ENCODE measurements at regions not wholly inside any gene's neighbourhood (a gene's known extent, or its start where the extent isn't known, plus 50 kb on each side); places are given as distances from the start of the nearest gene placed in this dataset.

DNA sequence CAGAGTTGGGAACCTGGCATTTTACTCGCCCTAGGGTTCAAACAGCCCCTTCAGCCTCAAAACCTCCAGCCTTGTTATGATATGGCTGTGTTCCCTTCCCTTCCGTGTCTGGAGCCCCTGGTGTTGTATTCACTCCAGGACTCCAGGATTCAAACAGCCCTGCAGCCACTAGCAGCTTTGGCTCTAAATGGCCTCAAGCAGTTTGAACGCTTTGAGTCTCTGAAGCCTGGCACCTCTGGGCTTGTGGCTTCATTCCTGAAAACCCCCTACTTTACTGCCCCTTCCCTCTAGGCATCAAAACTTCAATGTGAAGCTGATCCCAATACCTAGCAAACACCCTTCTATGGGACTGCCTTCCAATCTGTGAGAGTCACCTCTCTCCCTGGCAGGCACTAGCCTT, 67.9 kb upstream of the RMST start:
- Mint-ChIP-seq H3K4me1 (peaks cover 37% of the 10 kb centered on the region), H3K27ac (no peak overlapping the region), H3K4me3 (no peak overlapping the region), H3K27me3 (ENCODE audit: low read depth) (no peaks in the 10 kb centered on the region), H3K9me3 (peaks cover 8% of the 10 kb centered on the region), H3K36me3 (peaks cover 6% of the 10 kb centered on the region; the same call in 1 of the 2 replicates)
- ChIA-PET CTCF (interaction anchor here (1.4 kb wide), 1 partner anchor 9 kb away, joined by 5 read pairs; no protein-coding TSS in a partner anchor), POLR2A (no interaction called here)
- ATAC-seq (no peak), DNase-seq (ENCODE audit: low spot score) (no peak)
- TF ChIP-seq, protein P1, sequence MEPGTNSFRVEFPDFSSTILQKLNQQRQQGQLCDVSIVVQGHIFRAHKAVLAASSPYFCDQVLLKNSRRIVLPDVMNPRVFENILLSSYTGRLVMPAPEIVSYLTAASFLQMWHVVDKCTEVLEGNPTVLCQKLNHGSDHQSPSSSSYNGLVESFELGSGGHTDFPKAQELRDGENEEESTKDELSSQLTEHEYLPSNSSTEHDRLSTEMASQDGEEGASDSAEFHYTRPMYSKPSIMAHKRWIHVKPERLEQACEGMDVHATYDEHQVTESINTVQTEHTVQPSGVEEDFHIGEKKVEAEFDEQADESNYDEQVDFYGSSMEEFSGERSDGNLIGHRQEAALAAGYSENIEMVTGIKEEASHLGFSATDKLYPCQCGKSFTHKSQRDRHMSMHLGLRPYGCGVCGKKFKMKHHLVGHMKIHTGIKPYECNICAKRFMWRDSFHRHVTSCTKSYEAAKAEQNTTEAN (CRISPR knock-in tag; IDR thresholded peaks at IDR 0.05): no peak
- TF ChIP-seq ZNF396 (CRISPR knock-in tag; IDR thresholded peaks at IDR 0.05; ENCODE audit: borderline replicate concordance): no peak
- no peak for TF ChIP-seq ZNF263 (CRISPR knock-in tag; IDR thresholded peaks at IDR 0.05; ENCODE audit: low read depth)
- TF ChIP-seq, protein P2, sequence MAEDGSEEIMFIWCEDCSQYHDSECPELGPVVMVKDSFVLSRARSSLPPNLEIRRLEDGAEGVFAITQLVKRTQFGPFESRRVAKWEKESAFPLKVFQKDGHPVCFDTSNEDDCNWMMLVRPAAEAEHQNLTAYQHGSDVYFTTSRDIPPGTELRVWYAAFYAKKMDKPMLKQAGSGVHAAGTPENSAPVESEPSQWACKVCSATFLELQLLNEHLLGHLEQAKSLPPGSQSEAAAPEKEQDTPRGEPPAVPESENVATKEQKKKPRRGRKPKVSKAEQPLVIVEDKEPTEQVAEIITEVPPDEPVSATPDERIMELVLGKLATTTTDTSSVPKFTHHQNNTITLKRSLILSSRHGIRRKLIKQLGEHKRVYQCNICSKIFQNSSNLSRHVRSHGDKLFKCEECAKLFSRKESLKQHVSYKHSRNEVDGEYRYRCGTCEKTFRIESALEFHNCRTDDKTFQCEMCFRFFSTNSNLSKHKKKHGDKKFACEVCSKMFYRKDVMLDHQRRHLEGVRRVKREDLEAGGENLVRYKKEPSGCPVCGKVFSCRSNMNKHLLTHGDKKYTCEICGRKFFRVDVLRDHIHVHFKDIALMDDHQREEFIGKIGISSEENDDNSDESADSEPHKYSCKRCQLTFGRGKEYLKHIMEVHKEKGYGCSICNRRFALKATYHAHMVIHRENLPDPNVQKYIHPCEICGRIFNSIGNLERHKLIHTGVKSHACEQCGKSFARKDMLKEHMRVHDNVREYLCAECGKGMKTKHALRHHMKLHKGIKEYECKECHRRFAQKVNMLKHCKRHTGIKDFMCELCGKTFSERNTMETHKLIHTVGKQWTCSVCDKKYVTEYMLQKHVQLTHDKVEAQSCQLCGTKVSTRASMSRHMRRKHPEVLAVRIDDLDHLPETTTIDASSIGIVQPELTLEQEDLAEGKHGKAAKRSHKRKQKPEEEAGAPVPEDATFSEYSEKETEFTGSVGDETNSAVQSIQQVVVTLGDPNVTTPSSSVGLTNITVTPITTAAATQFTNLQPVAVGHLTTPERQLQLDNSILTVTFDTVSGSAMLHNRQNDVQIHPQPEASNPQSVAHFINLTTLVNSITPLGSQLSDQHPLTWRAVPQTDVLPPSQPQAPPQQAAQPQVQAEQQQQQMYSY (CRISPR knock-in tag; IDR thresholded peaks at IDR 0.05): no peak
- TF ChIP-seq ZNF425 (CRISPR knock-in tag; conservative IDR thresholded peaks at IDR 0.05): no peak
- no peak for TF ChIP-seq EMX1 (CRISPR knock-in tag; IDR thresholded peaks at IDR 0.05)
- no peak for TF ChIP-seq FOXP1 (CRISPR knock-in tag; IDR thresholded peaks at IDR 0.05; ENCODE audit: borderline replicate concordance)
- TF ChIP-seq TP53 (CRISPR knock-in tag; IDR thresholded peaks at IDR 0.05): no peak
- TF ChIP-seq HMGA2 (CRISPR knock-in tag; IDR thresholded peaks at IDR 0.05): no peak
- no peak for TF ChIP-seq MYBL2 (CRISPR knock-in tag; IDR thresholded peaks at IDR 0.05)

DNA sequence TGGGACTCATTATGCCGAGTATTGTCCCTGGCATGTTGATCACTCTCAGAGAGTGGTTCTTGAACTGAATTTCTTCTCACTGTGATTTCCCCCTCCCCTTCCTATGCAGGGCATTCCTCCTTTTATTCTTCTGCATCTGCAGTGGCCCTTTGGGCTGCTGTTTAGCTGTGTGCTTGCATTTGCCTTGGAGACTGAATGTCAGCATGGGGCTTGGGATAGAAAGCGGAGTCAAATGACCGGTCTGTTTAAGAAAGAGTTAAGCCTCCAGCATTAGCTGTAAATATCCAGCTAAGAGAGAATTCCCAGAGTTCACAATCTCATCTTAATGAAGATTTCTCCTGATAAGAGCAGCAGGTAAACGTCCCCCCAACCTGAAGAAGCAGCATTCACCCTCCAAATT, 65.6 kb upstream of the RMST start:
- peak; percentile 98 for ATAC-seq
- Mint-ChIP-seq H3K27me3 (ENCODE audit: low read depth) (no peaks in the 10 kb centered on the region), H3K4me3 (no peak overlapping the region), H3K9me3 (peaks cover 8% of the 10 kb centered on the region), H3K36me3 (peaks cover 6% of the 10 kb centered on the region; the same call in 1 of the 2 replicates), H3K4me1 (peaks cover 37% of the 10 kb centered on the region), H3K27ac (peak overlapping the region; percentile 99)
- POLR2A ChIA-PET: no interaction called here
- DNase-seq (ENCODE audit: low spot score): peak; percentile 46
- CTCF ChIA-PET: interaction anchor here (0.9 to 2.5 kb wide), 3 partner anchors 248 to 410 kb away, joined by 4 to 12 read pairs (median 6); no protein-coding TSS in a partner anchor
- TF ChIP-seq NR2C2 (CRISPR knock-in tag; IDR thresholded peaks at IDR 0.05): no peak
- no peak for TF ChIP-seq ZNF423 (CRISPR knock-in tag; IDR thresholded peaks at IDR 0.05)
- TF ChIP-seq CREB1 (CRISPR knock-in tag; IDR thresholded peaks at IDR 0.05): no peak
- TF ChIP-seq, protein P3, sequence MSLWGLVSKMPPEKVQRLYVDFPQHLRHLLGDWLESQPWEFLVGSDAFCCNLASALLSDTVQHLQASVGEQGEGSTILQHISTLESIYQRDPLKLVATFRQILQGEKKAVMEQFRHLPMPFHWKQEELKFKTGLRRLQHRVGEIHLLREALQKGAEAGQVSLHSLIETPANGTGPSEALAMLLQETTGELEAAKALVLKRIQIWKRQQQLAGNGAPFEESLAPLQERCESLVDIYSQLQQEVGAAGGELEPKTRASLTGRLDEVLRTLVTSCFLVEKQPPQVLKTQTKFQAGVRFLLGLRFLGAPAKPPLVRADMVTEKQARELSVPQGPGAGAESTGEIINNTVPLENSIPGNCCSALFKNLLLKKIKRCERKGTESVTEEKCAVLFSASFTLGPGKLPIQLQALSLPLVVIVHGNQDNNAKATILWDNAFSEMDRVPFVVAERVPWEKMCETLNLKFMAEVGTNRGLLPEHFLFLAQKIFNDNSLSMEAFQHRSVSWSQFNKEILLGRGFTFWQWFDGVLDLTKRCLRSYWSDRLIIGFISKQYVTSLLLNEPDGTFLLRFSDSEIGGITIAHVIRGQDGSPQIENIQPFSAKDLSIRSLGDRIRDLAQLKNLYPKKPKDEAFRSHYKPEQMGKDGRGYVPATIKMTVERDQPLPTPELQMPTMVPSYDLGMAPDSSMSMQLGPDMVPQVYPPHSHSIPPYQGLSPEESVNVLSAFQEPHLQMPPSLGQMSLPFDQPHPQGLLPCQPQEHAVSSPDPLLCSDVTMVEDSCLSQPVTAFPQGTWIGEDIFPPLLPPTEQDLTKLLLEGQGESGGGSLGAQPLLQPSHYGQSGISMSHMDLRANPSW (CRISPR knock-in tag; conservative IDR thresholded peaks at IDR 0.05; ENCODE audit: low read depth): no peak
- TF ChIP-seq, protein P4, sequence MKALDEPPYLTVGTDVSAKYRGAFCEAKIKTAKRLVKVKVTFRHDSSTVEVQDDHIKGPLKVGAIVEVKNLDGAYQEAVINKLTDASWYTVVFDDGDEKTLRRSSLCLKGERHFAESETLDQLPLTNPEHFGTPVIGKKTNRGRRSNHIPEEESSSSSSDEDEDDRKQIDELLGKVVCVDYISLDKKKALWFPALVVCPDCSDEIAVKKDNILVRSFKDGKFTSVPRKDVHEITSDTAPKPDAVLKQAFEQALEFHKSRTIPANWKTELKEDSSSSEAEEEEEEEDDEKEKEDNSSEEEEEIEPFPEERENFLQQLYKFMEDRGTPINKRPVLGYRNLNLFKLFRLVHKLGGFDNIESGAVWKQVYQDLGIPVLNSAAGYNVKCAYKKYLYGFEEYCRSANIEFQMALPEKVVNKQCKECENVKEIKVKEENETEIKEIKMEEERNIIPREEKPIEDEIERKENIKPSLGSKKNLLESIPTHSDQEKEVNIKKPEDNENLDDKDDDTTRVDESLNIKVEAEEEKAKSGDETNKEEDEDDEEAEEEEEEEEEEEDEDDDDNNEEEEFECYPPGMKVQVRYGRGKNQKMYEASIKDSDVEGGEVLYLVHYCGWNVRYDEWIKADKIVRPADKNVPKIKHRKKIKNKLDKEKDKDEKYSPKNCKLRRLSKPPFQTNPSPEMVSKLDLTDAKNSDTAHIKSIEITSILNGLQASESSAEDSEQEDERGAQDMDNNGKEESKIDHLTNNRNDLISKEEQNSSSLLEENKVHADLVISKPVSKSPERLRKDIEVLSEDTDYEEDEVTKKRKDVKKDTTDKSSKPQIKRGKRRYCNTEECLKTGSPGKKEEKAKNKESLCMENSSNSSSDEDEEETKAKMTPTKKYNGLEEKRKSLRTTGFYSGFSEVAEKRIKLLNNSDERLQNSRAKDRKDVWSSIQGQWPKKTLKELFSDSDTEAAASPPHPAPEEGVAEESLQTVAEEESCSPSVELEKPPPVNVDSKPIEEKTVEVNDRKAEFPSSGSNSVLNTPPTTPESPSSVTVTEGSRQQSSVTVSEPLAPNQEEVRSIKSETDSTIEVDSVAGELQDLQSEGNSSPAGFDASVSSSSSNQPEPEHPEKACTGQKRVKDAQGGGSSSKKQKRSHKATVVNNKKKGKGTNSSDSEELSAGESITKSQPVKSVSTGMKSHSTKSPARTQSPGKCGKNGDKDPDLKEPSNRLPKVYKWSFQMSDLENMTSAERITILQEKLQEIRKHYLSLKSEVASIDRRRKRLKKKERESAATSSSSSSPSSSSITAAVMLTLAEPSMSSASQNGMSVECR (CRISPR knock-in tag; IDR thresholded peaks at IDR 0.05; ENCODE audit: borderline replicate concordance): no peak
- TF ChIP-seq IRF1 (CRISPR knock-in tag; IDR thresholded peaks at IDR 0.05): no peak
- no peak; the same call in 1 of the 2 replicates for TF ChIP-seq TEAD1 (CRISPR knock-in tag; IDR thresholded peaks at IDR 0.05)
- TF ChIP-seq, protein P5, sequence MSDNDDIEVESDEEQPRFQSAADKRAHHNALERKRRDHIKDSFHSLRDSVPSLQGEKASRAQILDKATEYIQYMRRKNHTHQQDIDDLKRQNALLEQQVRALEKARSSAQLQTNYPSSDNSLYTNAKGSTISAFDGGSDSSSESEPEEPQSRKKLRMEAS (CRISPR knock-in tag; IDR thresholded peaks at IDR 0.05): no peak

Measured in WTC11 (cell line).